ENCODE measurements at regions not wholly inside any gene's neighbourhood (a gene's known extent, or its start where the extent isn't known, plus 50 kb on each side); places are given as distances from the start of the nearest gene placed in this dataset.

GRCh38 chr12:58533652-58534051 is 386.7 kb downstream of the LRIG3 start:
- no peak overlapping the region for H3K27ac ChIP-seq
- H3K36me3 ChIP-seq = no peaks in the 10 kb centered on the region
- peaks cover 0 to 62% (median 5%) of the 10 kb centered on the region in 3 donors for H3K4me1 ChIP-seq
- no peak overlapping the region for H3K4me3 ChIP-seq
- DNase-seq = no peak
- no peak for TF ChIP-seq POLR2A (IDR thresholded peaks at IDR 0.05)
- 13 to 25% methylated on average over 1 of the region's 1 CpG for whole genome bisulfite sequencing, 2 donors
- no peaks in the 10 kb centered on the region for H3K27me3 ChIP-seq
- intact Hi-C loops (cut with DNase I) = loop anchor here (10.0 kb wide), 1 partner anchor 549 kb away; no protein-coding TSS in a partner anchor
- no peaks in the 10 kb centered on the region for H3K9me3 ChIP-seq

GRCh38 chr12:58537278-58537677 is 383.0 kb downstream of the LRIG3 start:
- H3K4me1 ChIP-seq = peaks cover 0 to 54% (median 7%) of the 10 kb centered on the region in 3 donors
- TF ChIP-seq CTCF (IDR thresholded peaks at IDR 0.05) = no peak
- TF ChIP-seq POLR2A (IDR thresholded peaks at IDR 0.05) = no peak
- WGBS, 2 donors = 71 to 76% methylated on average over 5 of the region's 5 CpGs
- H3K36me3 ChIP-seq = no peaks in the 10 kb centered on the region
- H3K9me3 ChIP-seq = no peaks in the 10 kb centered on the region
- H3K4me3 ChIP-seq = no peak overlapping the region
- intact Hi-C loops (cut with DNase I) = loop anchor here (10.0 kb wide), 1 partner anchor 552 kb away; no protein-coding TSS in a partner anchor
- peak overlapping the region in 3 of 4 donors; percentile 29 to 50 (median 30) for H3K27ac ChIP-seq
- no peaks in the 10 kb centered on the region for H3K27me3 ChIP-seq
- no peak for DNase-seq

GRCh38 chr12:58539295-58539694 is 381.0 kb downstream of the LRIG3 start:
- Histone ChIP-seq H3K36me3 (no peaks in the 10 kb centered on the region), H3K27me3 (no peaks in the 10 kb centered on the region), H3K9me3 (no peaks in the 10 kb centered on the region), H3K27ac (peak overlapping the region in 1 of 4 donors; percentile 13), H3K4me3 (no peak overlapping the region), H3K4me1 (peaks cover 0 to 43% (median 7%) of the 10 kb centered on the region in 3 donors)
- 68 to 71% methylated on average over 4 of the region's 4 CpGs for WGBS, 2 donors
- TF ChIP-seq CTCF (IDR thresholded peaks at IDR 0.05) (no peak), POLR2A (IDR thresholded peaks at IDR 0.05) (no peak)
- no peak for DNase-seq
- intact Hi-C loops (cut with DNase I) = loop anchor here (10.0 kb wide), 1 partner anchor 554 kb away; no protein-coding TSS in a partner anchor

GRCh38 chr12:58540480-58541299 is 379.6 kb downstream of the LRIG3 start:
- H3K4me1 ChIP-seq = peaks cover 0 to 43% (median 7%) of the 10 kb centered on the region in 3 donors
- H3K36me3 ChIP-seq = no peaks in the 10 kb centered on the region
- intact Hi-C loops (cut with DNase I) = loop anchor here (10.0 kb wide), 2 partner anchors 544 to 614 kb away; no protein-coding TSS in a partner anchor
- no peaks in the 10 kb centered on the region for H3K27me3 ChIP-seq
- H3K9me3 ChIP-seq = no peaks in the 10 kb centered on the region
- peak; percentile 51 to 84 (median 69) for TF ChIP-seq CTCF (IDR thresholded peaks at IDR 0.05)
- TF ChIP-seq POLR2A (IDR thresholded peaks at IDR 0.05) = no peak
- 17 to 19% methylated on average over 8 of the region's 8 CpGs for WGBS, 2 donors
- no peak for DNase-seq
- no peak overlapping the region for H3K4me3 ChIP-seq
- H3K27ac ChIP-seq = peak overlapping the region in 2 of 4 donors; percentile 13 to 31

- intact Hi-C loops (cut with DNase I) = loop anchor here (10.0 kb wide), 2 partner anchors 544 to 614 kb away; no protein-coding TSS in a partner anchor
Observed at GRCh38 chr12:58541300-58541690, 379.0 kb downstream of the LRIG3 start.

More at GRCh38 chr12:58541300-58541690, 379.0 kb downstream of the LRIG3 start:
- Histone ChIP-seq H3K27ac (peak overlapping the region in 2 of 4 donors; percentile 13 to 17), H3K36me3 (no peaks in the 10 kb centered on the region), H3K9me3 (no peaks in the 10 kb centered on the region), H3K4me1 (peaks cover 0 to 37% (median 7%) of the 10 kb centered on the region in 3 donors), H3K4me3 (no peak overlapping the region), H3K27me3 (no peaks in the 10 kb centered on the region)
- DNase-seq = no peak
- WGBS, 2 donors = 81 to 90% methylated on average over 3 of the region's 3 CpGs
- no peak for TF ChIP-seq POLR2A (IDR thresholded peaks at IDR 0.05)
- TF ChIP-seq CTCF (IDR thresholded peaks at IDR 0.05) = no peak

Measured in esophagus squamous epithelium (tissue), 5 donors.